HepG2 (cell line): ENCODE measurements at regions not wholly inside any gene's neighbourhood (a gene's known extent, or its start where the extent isn't known, plus 50 kb on each side); places are given as distances from the start of the nearest gene placed in this dataset.

Experiments used
- ATAC-seq: fragments of 200-7000 bp; cut with Tn5 transposase; 3 replicates; pipeline ENCODE4 v1.9.1; 2020; ENCODE audit warnings: mild to moderate bottlenecking, moderate library complexity
- BruUV-seq: library from RNA; stranded (reverse); fragments of 400-500 nt; replicated peaks from 2 replicates; lab custom pipeline; 2021; lab: Mats Ljungman, UMichigan
- CTCF ChIA-PET: fragments of 300-600 bp; formaldehyde crosslinking; extraction: SDS; loops from one replicate; lab custom pipeline; 2021; ENCODE audit warnings: low total read pairs, inconsistent platforms, low intra/inter-chr PET ratio; lab: Yijun Ruan, JAX
- POLR2A ChIA-PET: fragments of 350-600 bp; sonication (Branson Sonifier 250); formaldehyde crosslinking; loops from one replicate; lab custom pipeline; 2020; ENCODE audit warnings: antibody characterized with exemption, inconsistent platforms; lab: Yijun Ruan, JAX
- DNase-seq: peaks from one replicate; pipeline ENCODE4 v3.0.0-alpha.2; 2015; ENCODE audit warnings: low spot score
- FAIRE-seq: peaks from 3 replicates; lab custom pipeline; 2011; peaks lifted over from hg19 to GRCh38; lab: Jason Lieb, UNC
- H2AFZ ChIP-seq: one replicate; pipeline ENCODE4 v1.6.1; 2011; ENCODE audit warnings: low read length, inconsistent platforms
- H3K27ac ChIP-seq: fragments of 300-600 bp; 3 replicates; pipeline ENCODE4 v1.8.0; 2011; ENCODE audit warnings: mixed run types, mild to moderate bottlenecking, mixed read lengths, low read length, inconsistent platforms; ENCODE audit not compliant: insufficient read depth; ENCODE audit errors: extremely low read length
- H3K27me3 ChIP-seq, 2 experiments: fragments of 200-600 bp in 1 of 2; 2 replicates in 1 of 2; 3 replicates in 1 of 2; pipeline versions ENCODE4 v1.6.0 to v1.8.0; 2011; ENCODE audit warnings: low read length in 2 of 2, mild to moderate bottlenecking in 2 of 2, moderate library complexity in 2 of 2, inconsistent platforms in 1 of 2; ENCODE audit not compliant: insufficient read depth in 2 of 2, control insufficient read depth in 1 of 2
- H3K36me3 ChIP-seq, 2 experiments: fragments of 200-600 bp in 1 of 2; replicated peaks in 1 of 2; 2 replicates in 1 of 2; 3 replicates in 1 of 2; pipeline versions ENCODE4 v1.5.1 to v1.8.0; 2011; ENCODE audit warnings: low read length in 2 of 2, inconsistent platforms in 1 of 2; ENCODE audit not compliant: insufficient read depth in 2 of 2, control insufficient read depth in 1 of 2
- H3K4me1 ChIP-seq: 2 replicates; pipeline ENCODE4 v1.5.1; 2012; ENCODE audit warnings: low read length, inconsistent platforms; ENCODE audit not compliant: insufficient read depth
- H3K4me2 ChIP-seq: 2 replicates; pipeline ENCODE4 v1.6.0; 2011; ENCODE audit warnings: low read depth, low read length, inconsistent platforms
- H3K4me3 ChIP-seq, 3 experiments: fragments of 200-600 bp in 1 of 3; sonication (generic), shearing (Covaris generic) in 1 of 3; replicated peaks in 1 of 3; 2 replicates each; pipeline ENCODE4 v1.5.1; 2011 to 2016; ENCODE audit warnings: low read length in 3 of 3, inconsistent platforms in 2 of 3, low read depth in 2 of 3, mild to moderate bottlenecking in 2 of 3, control low read depth in 1 of 3, mixed read lengths in 1 of 3; ENCODE audit not compliant: insufficient read depth in 1 of 3
- H3K79me2 ChIP-seq: one replicate; pipeline ENCODE4 v1.6.1; 2011; ENCODE audit warnings: low read length, inconsistent platforms; ENCODE audit not compliant: insufficient read depth
- H3K9ac ChIP-seq: 2 replicates; pipeline ENCODE4 v1.6.0; 2011; ENCODE audit warnings: mild to moderate bottlenecking, low read depth, low read length, inconsistent platforms; ENCODE audit not compliant: insufficient read depth
- H3K9me3 ChIP-seq: 2 replicates; pipeline ENCODE4 v1.5.1; 2012; ENCODE audit warnings: mild to moderate bottlenecking, low read length
- H4K20me1 ChIP-seq: 2 replicates; pipeline ENCODE4 v1.6.0; 2011; ENCODE audit warnings: inconsistent platforms, mild to moderate bottlenecking, low read length, moderate library complexity; ENCODE audit not compliant: insufficient read depth
- HBP1 ChIP-seq: IDR thresholded peaks from 2 replicates; pipeline ENCODE4 v1.6.1; 2016; ENCODE audit warnings: low read depth, control low read depth
- MAFF ChIP-seq: IDR thresholded peaks from 2 replicates; pipeline ENCODE4 v1.6.1; 2011; ENCODE audit warnings: low read depth, low read length, improper control_type of control experiment
- NFE2L2 ChIP-seq: fragments of 150-350 bp; IDR thresholded peaks from 2 replicates; pipeline ENCODE4 v1.6.1; 2014; ENCODE audit warnings: low read length
- PITX1 ChIP-seq: sonication (generic); formaldehyde crosslinking; IDR thresholded peaks from 2 replicates; pipeline ENCODE4 v1.5.1; 2020; ENCODE audit warnings: mild to moderate bottlenecking, missing genetic modification reagents
- POLR2A ChIP-seq, 2 experiments: IDR thresholded peaks; 2 replicates each; pipeline ENCODE4 v1.6.1; 2011; ENCODE audit warnings: low read depth in 2 of 2, low read length in 2 of 2, mild to moderate bottlenecking in 1 of 2, moderate library complexity in 1 of 2; ENCODE audit not compliant: insufficient read depth in 1 of 2
- PRDM4 ChIP-seq: sonication (generic); formaldehyde crosslinking; IDR thresholded peaks from 2 replicates; pipeline ENCODE4 v1.9.0; 2021; ENCODE audit warnings: missing genetic modification reagents, borderline replicate concordance
- RARG ChIP-seq: sonication (generic); formaldehyde crosslinking; IDR thresholded peaks from 2 replicates; pipeline ENCODE4 v1.4.0; 2020; ENCODE audit warnings: low read depth, mild to moderate bottlenecking, missing genetic modification reagents
- SAP130 ChIP-seq: IDR thresholded peaks from 2 replicates; pipeline ENCODE4 v1.6.1; 2016; ENCODE audit warnings: low read depth
- SMARCE1 ChIP-seq: fragments of 450-650 bp; IDR thresholded peaks from 2 replicates; pipeline ENCODE4 v1.6.1; 2017; ENCODE audit warnings: borderline replicate concordance
- TCF7 ChIP-seq: sonication (generic); IDR thresholded peaks from 2 replicates; pipeline ENCODE4 v1.6.1; 2016; ENCODE audit warnings: antibody characterized with exemption, low read depth
- WIZ ChIP-seq: sonication (generic); formaldehyde crosslinking; IDR thresholded peaks from 2 replicates; pipeline ENCODE4 v1.5.1; 2020; ENCODE audit warnings: mild to moderate bottlenecking, missing genetic modification reagents
- ZFAT ChIP-seq: sonication (generic); formaldehyde crosslinking; conservative IDR thresholded peaks from 2 replicates; pipeline ENCODE4 v1.8.1; 2023; ENCODE audit warnings: missing genetic modification reagents, inconsistent platforms
- ZFP62 ChIP-seq: sonication (generic); formaldehyde crosslinking; IDR thresholded peaks from 2 replicates; pipeline ENCODE4 v1.4.0; 2020; ENCODE audit warnings: missing genetic modification reagents
- ZMYM3 ChIP-seq: sonication (generic); formaldehyde crosslinking; IDR thresholded peaks from 2 replicates; pipeline ENCODE4 v1.5.1; 2020; ENCODE audit warnings: mild to moderate bottlenecking, missing genetic modification reagents
- ZSCAN25 ChIP-seq: sonication (generic); formaldehyde crosslinking; IDR thresholded peaks from 2 replicates; pipeline ENCODE4 v1.8.0; 2022; ENCODE audit warnings: mild to moderate bottlenecking, missing genetic modification reagents
- WGBS: methylation state at CpG from one replicate; pipeline ENCODE4 v1.1.6; 2017; ENCODE audit warnings: low lambda C conversion rate; 5-methylcytosine and 5-hydroxymethylcytosine counted together
- in situ Hi-C: cut with HindIII; loops from 2 replicates; pipeline ENCODE4 v1.10.0; 2017; ENCODE audit warnings: low pct_unique_long_range_greater_than_20kb; ENCODE audit not compliant: extremely low pct_ligation_motif_present
- intact Hi-C: fragments of 100-400 bp; cut with micrococcal nuclease; formaldehyde crosslinking; loops from one replicate; pipeline ENCODE4 v1.10.0; 2022; ENCODE audit not compliant: unreplicated experiment
- TF ChIP-seq, protein P1 (sequence below): sonication (generic); formaldehyde crosslinking; IDR thresholded peaks from 2 replicates; pipeline ENCODE4 v1.9.0; 2022; ENCODE audit warnings: low read depth, missing genetic modification reagents

- no peak for TF ChIP-seq SAP130 (CRISPR knock-in tag)
These were observed 95.7 kb downstream of the EMX2 start (continued) for GRCh38 chr10:117638200-117638599.

DNA sequence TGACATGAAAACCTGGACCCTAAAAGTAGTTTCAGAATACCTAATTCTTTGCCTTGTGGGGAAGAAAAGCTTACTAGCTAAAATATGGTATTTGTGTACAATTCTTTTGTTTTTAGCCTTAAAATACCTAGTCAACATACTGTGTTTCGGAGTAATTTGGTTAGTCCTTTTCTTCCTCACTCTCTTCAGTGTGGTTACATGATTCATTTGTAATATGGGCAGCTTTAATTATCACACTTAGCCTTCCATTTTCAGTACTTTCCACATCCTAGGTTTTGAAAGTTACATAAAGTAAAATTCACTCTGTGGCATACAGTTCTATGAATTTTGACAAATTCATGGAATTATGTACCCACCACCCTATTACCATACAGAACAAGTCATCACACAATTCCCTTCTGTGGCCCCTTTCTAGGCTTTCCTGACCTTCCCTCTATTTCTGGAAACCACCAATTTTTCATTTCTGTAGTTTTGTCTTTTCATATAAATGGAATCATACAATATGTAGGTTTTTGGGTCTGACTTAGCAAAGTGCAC lies 96.2 kb downstream of the EMX2 start:
- POLR2A ChIA-PET, result no interaction called here

GRCh38 chr10:117640406-117640805 lies 97.9 kb downstream of the EMX2 start:
- FAIRE-seq, result no peak
- 0% methylated on average over 1 of the region's 1 CpG for WGBS
- TF ChIP-seq HBP1 (CRISPR knock-in tag) (no peak), PRDM4 (no peak), ZSCAN25 (CRISPR knock-in tag) (no peak), WIZ (CRISPR knock-in tag) (no peak), NFE2L2 (no peak), MAFF (peak; percentile 73), SMARCE1 (no peak), ZFAT (CRISPR knock-in tag) (no peak), POLR2A (IDR thresholded peaks at IDR 0.05; ENCODE audit: insufficient read depth in 1 of 2, low read depth in 2 of 2, low read length in 2 of 2) (no peak), ZFP62 (CRISPR knock-in tag) (no peak)
- TF ChIP-seq, protein P1, sequence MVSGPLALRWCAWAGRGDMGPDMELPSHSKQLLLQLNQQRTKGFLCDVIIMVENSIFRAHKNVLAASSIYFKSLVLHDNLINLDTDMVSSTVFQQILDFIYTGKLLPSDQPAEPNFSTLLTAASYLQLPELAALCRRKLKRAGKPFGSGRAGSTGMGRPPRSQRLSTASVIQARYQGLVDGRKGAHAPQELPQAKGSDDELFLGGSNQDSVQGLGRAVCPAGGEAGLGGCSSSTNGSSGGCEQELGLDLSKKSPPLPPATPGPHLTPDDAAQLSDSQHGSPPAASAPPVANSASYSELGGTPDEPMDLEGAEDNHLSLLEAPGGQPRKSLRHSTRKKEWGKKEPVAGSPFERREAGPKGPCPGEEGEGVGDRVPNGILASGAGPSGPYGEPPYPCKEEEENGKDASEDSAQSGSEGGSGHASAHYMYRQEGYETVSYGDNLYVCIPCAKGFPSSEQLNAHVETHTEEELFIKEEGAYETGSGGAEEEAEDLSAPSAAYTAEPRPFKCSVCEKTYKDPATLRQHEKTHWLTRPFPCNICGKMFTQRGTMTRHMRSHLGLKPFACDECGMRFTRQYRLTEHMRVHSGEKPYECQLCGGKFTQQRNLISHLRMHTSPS (CRISPR knock-in tag), result no peak

More for the DNA sequence above, 96.2 kb downstream of the EMX2 start:
- Histone ChIP-seq H3K9ac (no peak overlapping the region), H3K9me3 (no peaks in the 10 kb centered on the region)
- in situ Hi-C loops, result no loop called here
- CTCF ChIA-PET, result no interaction called here
- TF ChIP-seq RARG (CRISPR knock-in tag) (no peak), ZMYM3 (CRISPR knock-in tag) (no peak), TCF7 (no peak), PITX1 (no peak)
- TF ChIP-seq, all 625 proteins: peak for 0
- Histone ChIP-seq H2AFZ (no peak overlapping the region), H3K4me1 (no peaks in the 10 kb centered on the region), H3K4me2 (no peak overlapping the region), H3K27ac (no peak overlapping the region), H4K20me1 (no peaks in the 10 kb centered on the region), H3K27me3 (no peaks in the 10 kb centered on the region), H3K36me3 (no peaks in the 10 kb centered on the region), H3K4me3 (no peak overlapping the region), H3K79me2 (no peaks in the 10 kb centered on the region)
- ATAC-seq (no peak), FAIRE-seq (no peak), DNase-seq (no peak)
- BruUV-seq, result no TSS peak
- intact Hi-C loops, result no loop called here
- WGBS, result 0% methylated on average over 1 of the region's 1 CpG

More at GRCh38 chr10:117640406-117640805, 97.9 kb downstream of the EMX2 start:
- Histone ChIP-seq H3K9ac (no peak overlapping the region), H3K4me2 (no peak overlapping the region), H4K20me1 (no peaks in the 10 kb centered on the region), H3K27ac (no peak overlapping the region), H2AFZ (no peak overlapping the region), H3K36me3 (no peaks in the 10 kb centered on the region), H3K9me3 (no peaks in the 10 kb centered on the region), H3K79me2 (no peaks in the 10 kb centered on the region), H3K4me1 (no peaks in the 10 kb centered on the region), H3K4me3 (no peak overlapping the region), H3K27me3 (no peaks in the 10 kb centered on the region)
- intact Hi-C loops (no loop called here), in situ Hi-C loops (no loop called here)
- ChIA-PET POLR2A (no interaction called here), CTCF (no interaction called here)
- no TSS peak for BruUV-seq
- ATAC-seq, result no peak
- DNase-seq, result no peak
